HepG2 (cell line): ENCODE measurements at regions not wholly inside any gene's neighbourhood (a gene's known extent, or its start where the extent isn't known, plus 50 kb on each side); places are given as distances from the start of the nearest gene placed in this dataset.

Source experiments
- ATAC-seq: fragments of 200-7000 bp; cut with Tn5 transposase; 3 replicates; pipeline ENCODE4 v1.9.1; 2020; ENCODE audit warnings: mild to moderate bottlenecking, moderate library complexity
- BruUV-seq: library from RNA; stranded (reverse); fragments of 400-500 nt; replicated peaks from 2 replicates; lab custom pipeline; 2021; lab: Mats Ljungman, UMichigan
- CTCF ChIA-PET: fragments of 300-600 bp; formaldehyde crosslinking; extraction: SDS; loops from one replicate; lab custom pipeline; 2021; ENCODE audit warnings: low total read pairs, inconsistent platforms, low intra/inter-chr PET ratio; lab: Yijun Ruan, JAX
- POLR2A ChIA-PET: fragments of 350-600 bp; sonication (Branson Sonifier 250); formaldehyde crosslinking; loops from one replicate; lab custom pipeline; 2020; ENCODE audit warnings: antibody characterized with exemption, inconsistent platforms; lab: Yijun Ruan, JAX
- DNase-seq: peaks from one replicate; pipeline ENCODE4 v3.0.0-alpha.2; 2015; ENCODE audit warnings: low spot score
- FAIRE-seq: peaks from 3 replicates; lab custom pipeline; 2011; peaks lifted over from hg19 to GRCh38; lab: Jason Lieb, UNC
- H2AFZ ChIP-seq: one replicate; pipeline ENCODE4 v1.6.1; 2011; ENCODE audit warnings: low read length, inconsistent platforms
- H3K27ac ChIP-seq: fragments of 300-600 bp; 3 replicates; pipeline ENCODE4 v1.8.0; 2011; ENCODE audit warnings: mixed run types, mild to moderate bottlenecking, mixed read lengths, low read length, inconsistent platforms; ENCODE audit not compliant: insufficient read depth; ENCODE audit errors: extremely low read length
- H3K27me3 ChIP-seq, 2 experiments: fragments of 200-600 bp in 1 of 2; 2 replicates in 1 of 2; 3 replicates in 1 of 2; pipeline versions ENCODE4 v1.6.0 to v1.8.0; 2011; ENCODE audit warnings: low read length in 2 of 2, mild to moderate bottlenecking in 2 of 2, moderate library complexity in 2 of 2, inconsistent platforms in 1 of 2; ENCODE audit not compliant: insufficient read depth in 2 of 2, control insufficient read depth in 1 of 2
- H3K36me3 ChIP-seq, 2 experiments: fragments of 200-600 bp in 1 of 2; replicated peaks in 1 of 2; 2 replicates in 1 of 2; 3 replicates in 1 of 2; pipeline versions ENCODE4 v1.5.1 to v1.8.0; 2011; ENCODE audit warnings: low read length in 2 of 2, inconsistent platforms in 1 of 2; ENCODE audit not compliant: insufficient read depth in 2 of 2, control insufficient read depth in 1 of 2
- H3K4me1 ChIP-seq: 2 replicates; pipeline ENCODE4 v1.5.1; 2012; ENCODE audit warnings: low read length, inconsistent platforms; ENCODE audit not compliant: insufficient read depth
- H3K4me2 ChIP-seq: 2 replicates; pipeline ENCODE4 v1.6.0; 2011; ENCODE audit warnings: low read depth, low read length, inconsistent platforms
- H3K4me3 ChIP-seq, 3 experiments: fragments of 200-600 bp in 1 of 3; sonication (generic), shearing (Covaris generic) in 1 of 3; replicated peaks in 1 of 3; 2 replicates each; pipeline ENCODE4 v1.5.1; 2011 to 2016; ENCODE audit warnings: low read length in 3 of 3, inconsistent platforms in 2 of 3, low read depth in 2 of 3, mild to moderate bottlenecking in 2 of 3, control low read depth in 1 of 3, mixed read lengths in 1 of 3; ENCODE audit not compliant: insufficient read depth in 1 of 3
- H3K79me2 ChIP-seq: one replicate; pipeline ENCODE4 v1.6.1; 2011; ENCODE audit warnings: low read length, inconsistent platforms; ENCODE audit not compliant: insufficient read depth
- H3K9ac ChIP-seq: 2 replicates; pipeline ENCODE4 v1.6.0; 2011; ENCODE audit warnings: mild to moderate bottlenecking, low read depth, low read length, inconsistent platforms; ENCODE audit not compliant: insufficient read depth
- H3K9me3 ChIP-seq: 2 replicates; pipeline ENCODE4 v1.5.1; 2012; ENCODE audit warnings: mild to moderate bottlenecking, low read length
- H4K20me1 ChIP-seq: 2 replicates; pipeline ENCODE4 v1.6.0; 2011; ENCODE audit warnings: inconsistent platforms, mild to moderate bottlenecking, low read length, moderate library complexity; ENCODE audit not compliant: insufficient read depth
- DNMT3B ChIP-seq: conservative IDR thresholded peaks from 2 replicates; pipeline ENCODE4 v1.6.1; 2016; ENCODE audit warnings: missing biosample characterization, control low read depth
- MYC ChIP-seq: sonication (generic); formaldehyde crosslinking; IDR thresholded peaks from 2 replicates; pipeline ENCODE4 v1.9.0; 2021; ENCODE audit warnings: missing genetic modification reagents, borderline replicate concordance
- PRDM4 ChIP-seq: sonication (generic); formaldehyde crosslinking; IDR thresholded peaks from 2 replicates; pipeline ENCODE4 v1.9.0; 2021; ENCODE audit warnings: missing genetic modification reagents, borderline replicate concordance
- RARA ChIP-seq: IDR thresholded peaks from 2 replicates; pipeline ENCODE4 v1.6.1; 2016; ENCODE audit warnings: missing genetic modification reagents, missing compliant biosample characterization
- RBFOX2 ChIP-seq: fragments of 200-400 bp; formaldehyde crosslinking; IDR thresholded peaks from 2 replicates; pipeline ENCODE4 v1.6.1; 2017; ENCODE audit warnings: low read depth, mild to moderate bottlenecking, low read length
- SNAPC4 ChIP-seq: sonication (generic); formaldehyde crosslinking; IDR thresholded peaks from 2 replicates; pipeline ENCODE4 v1.4.0; 2020; ENCODE audit warnings: mild to moderate bottlenecking, missing genetic modification reagents
- TAF1 ChIP-seq: sonication (generic); formaldehyde crosslinking; IDR thresholded peaks from 2 replicates; pipeline ENCODE4 v1.4.0; 2020; ENCODE audit warnings: missing genetic modification reagents
- ZMAT5 ChIP-seq: sonication (generic); formaldehyde crosslinking; IDR thresholded peaks from 2 replicates; pipeline ENCODE4 v1.5.0; 2020; ENCODE audit warnings: mild to moderate bottlenecking, low read depth, missing genetic modification reagents, borderline replicate concordance
- ZNF460 ChIP-seq: sonication (generic); formaldehyde crosslinking; IDR thresholded peaks from 2 replicates; pipeline ENCODE4 v1.5.1; 2020; ENCODE audit warnings: missing genetic modification reagents, mild to moderate bottlenecking, borderline replicate concordance
- ZNF614 ChIP-seq: IDR thresholded peaks from 2 replicates; pipeline ENCODE4 v1.6.1; 2018; ENCODE audit warnings: missing biosample characterization, missing genetic modification reagents, inconsistent platforms, borderline replicate concordance
- ZNF660 ChIP-seq: sonication (generic); formaldehyde crosslinking; IDR thresholded peaks from 2 replicates; pipeline ENCODE4 v1.5.1; 2020; ENCODE audit warnings: mild to moderate bottlenecking, low read depth, missing genetic modification reagents, borderline replicate concordance
- ZSCAN25 ChIP-seq: sonication (generic); formaldehyde crosslinking; IDR thresholded peaks from 2 replicates; pipeline ENCODE4 v1.8.0; 2022; ENCODE audit warnings: mild to moderate bottlenecking, missing genetic modification reagents
- WGBS: methylation state at CpG from one replicate; pipeline ENCODE4 v1.1.6; 2017; ENCODE audit warnings: low lambda C conversion rate; 5-methylcytosine and 5-hydroxymethylcytosine counted together
- in situ Hi-C: cut with HindIII; loops from 2 replicates; pipeline ENCODE4 v1.10.0; 2017; ENCODE audit warnings: low pct_unique_long_range_greater_than_20kb; ENCODE audit not compliant: extremely low pct_ligation_motif_present
- intact Hi-C: fragments of 100-400 bp; cut with micrococcal nuclease; formaldehyde crosslinking; loops from one replicate; pipeline ENCODE4 v1.10.0; 2022; ENCODE audit not compliant: unreplicated experiment
- TF ChIP-seq, protein P1 (sequence below): sonication (generic); formaldehyde crosslinking; IDR thresholded peaks from 2 replicates; pipeline ENCODE4 v1.5.0; 2020; ENCODE audit warnings: missing genetic modification reagents

GRCh38 chr5:3297853-3298252 lies 297.8 kb upstream of the IRX1 start:
- no peak for FAIRE-seq
- POLR2A ChIA-PET, result no interaction called here
- no peaks in the 10 kb centered on the region for H4K20me1 ChIP-seq
- no peak overlapping the region for H3K9ac ChIP-seq
- 23% methylated on average over 3 of the region's 3 CpGs for WGBS
- DNase-seq, result no peak
- no peak overlapping the region for H3K4me3 ChIP-seq
- CTCF ChIA-PET, result no interaction called here
- no peaks in the 10 kb centered on the region for H3K36me3 ChIP-seq
- H3K4me1 ChIP-seq, result no peaks in the 10 kb centered on the region
- no peak overlapping the region for H2AFZ ChIP-seq
- TF ChIP-seq ZNF460 (CRISPR knock-in tag) (no peak), ZNF614 (no peak), ZNF660 (CRISPR knock-in tag) (no peak), DNMT3B (CRISPR knock-in tag) (no peak), MYC (CRISPR knock-in tag) (no peak), ZSCAN25 (no peak), PRDM4 (CRISPR knock-in tag) (no peak), ZMAT5 (no peak), RBFOX2 (no peak), SNAPC4 (CRISPR knock-in tag) (no peak), RARA (CRISPR knock-in tag) (no peak), TAF1 (CRISPR knock-in tag) (no peak)
- TF ChIP-seq, protein P1, sequence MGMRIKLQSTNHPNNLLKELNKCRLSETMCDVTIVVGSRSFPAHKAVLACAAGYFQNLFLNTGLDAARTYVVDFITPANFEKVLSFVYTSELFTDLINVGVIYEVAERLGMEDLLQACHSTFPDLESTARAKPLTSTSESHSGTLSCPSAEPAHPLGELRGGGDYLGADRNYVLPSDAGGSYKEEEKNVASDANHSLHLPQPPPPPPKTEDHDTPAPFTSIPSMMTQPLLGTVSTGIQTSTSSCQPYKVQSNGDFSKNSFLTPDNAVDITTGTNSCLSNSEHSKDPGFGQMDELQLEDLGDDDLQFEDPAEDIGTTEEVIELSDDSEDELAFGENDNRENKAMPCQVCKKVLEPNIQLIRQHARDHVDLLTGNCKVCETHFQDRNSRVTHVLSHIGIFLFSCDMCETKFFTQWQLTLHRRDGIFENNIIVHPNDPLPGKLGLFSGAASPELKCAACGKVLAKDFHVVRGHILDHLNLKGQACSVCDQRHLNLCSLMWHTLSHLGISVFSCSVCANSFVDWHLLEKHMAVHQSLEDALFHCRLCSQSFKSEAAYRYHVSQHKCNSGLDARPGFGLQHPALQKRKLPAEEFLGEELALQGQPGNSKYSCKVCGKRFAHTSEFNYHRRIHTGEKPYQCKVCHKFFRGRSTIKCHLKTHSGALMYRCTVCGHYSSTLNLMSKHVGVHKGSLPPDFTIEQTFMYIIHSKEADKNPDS (CRISPR knock-in tag), result no peak
- intact Hi-C loops, result no loop called here
- no peaks in the 10 kb centered on the region for H3K9me3 ChIP-seq
- H3K4me2 ChIP-seq, result no peak overlapping the region
- peaks cover 0 to 20% of the 10 kb centered on the region in 2 experiments; a peak in 3 of 5 replicates for H3K27me3 ChIP-seq
- H3K79me2 ChIP-seq, result no peaks in the 10 kb centered on the region
- ATAC-seq, result no peak
- BruUV-seq, result no TSS peak
- in situ Hi-C loops, result no loop called here
- no peak overlapping the region for H3K27ac ChIP-seq
